GM18858 (cell line): ENCODE measurements at regions not wholly inside any gene's neighbourhood (a gene's known extent, or its start where the extent isn't known, plus 50 kb on each side); places are given as distances from the start of the nearest gene placed in this dataset.

Experiments used
- ATAC-seq: cut with Tn5 transposase; IDR thresholded peaks from one replicate; pipeline ENCODE4 v1.9.1; 2021; ENCODE audit not compliant: unreplicated experiment

DNA sequence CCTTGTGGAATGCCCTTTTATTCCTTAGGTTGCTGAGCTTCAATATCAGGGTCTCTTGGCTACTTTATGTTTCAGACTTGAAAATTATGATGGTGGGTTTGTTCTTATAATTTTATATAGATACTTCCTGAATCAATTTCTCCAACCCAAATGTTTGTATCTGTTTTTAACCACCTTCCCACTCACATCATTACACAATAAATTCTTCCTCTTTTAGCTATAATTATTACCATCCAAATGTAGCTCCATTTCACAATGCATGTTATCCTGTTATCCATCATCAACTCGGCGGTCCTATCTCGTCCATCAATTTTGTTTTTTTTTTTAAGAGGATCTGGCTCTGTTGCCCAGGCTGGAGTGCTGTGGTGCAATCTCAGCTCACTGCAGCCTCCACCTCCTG lies 357.6 kb upstream of the ZP4 start:
- no peak for ATAC-seq

DNA sequence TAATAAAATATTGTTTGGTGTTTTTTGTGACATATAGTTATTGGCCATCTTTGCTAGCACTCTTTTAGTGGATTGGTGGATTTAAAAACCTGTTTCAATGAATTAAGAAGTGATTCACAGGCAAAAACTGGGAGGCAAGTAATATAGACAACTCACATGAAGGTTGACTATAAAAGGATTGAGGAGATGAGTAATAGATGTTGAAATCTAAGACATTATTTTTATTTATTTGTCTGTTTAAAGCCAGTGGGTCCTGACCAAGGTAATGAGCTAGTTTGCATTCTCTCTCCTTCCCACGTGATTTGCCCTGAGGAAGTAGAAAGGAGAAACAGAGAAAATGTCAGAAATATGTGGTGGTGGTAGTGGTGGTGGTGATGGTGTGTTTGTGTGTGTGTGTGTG lies 351.5 kb upstream of the ZP4 start:
- no peak for ATAC-seq

DNA sequence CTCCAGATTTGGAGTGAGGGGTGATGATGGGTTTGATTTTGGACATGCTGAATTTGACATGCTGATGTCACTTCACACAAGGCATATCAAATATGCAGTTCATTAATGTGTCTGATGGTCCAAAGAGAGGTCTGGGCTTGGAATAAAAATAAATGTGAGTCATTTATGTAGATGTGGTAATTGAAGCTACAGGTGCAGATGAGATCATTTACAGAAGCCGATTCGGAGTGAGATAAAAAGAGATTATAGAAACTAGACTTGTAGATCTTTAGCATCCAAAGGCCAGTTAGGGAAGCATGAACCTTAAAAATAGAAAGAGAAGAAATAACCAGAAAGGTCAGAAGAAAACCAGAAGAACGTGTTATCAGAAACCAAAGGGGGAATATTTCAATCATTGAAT lies 350.9 kb upstream of the ZP4 start:
- ATAC-seq = no peak

DNA sequence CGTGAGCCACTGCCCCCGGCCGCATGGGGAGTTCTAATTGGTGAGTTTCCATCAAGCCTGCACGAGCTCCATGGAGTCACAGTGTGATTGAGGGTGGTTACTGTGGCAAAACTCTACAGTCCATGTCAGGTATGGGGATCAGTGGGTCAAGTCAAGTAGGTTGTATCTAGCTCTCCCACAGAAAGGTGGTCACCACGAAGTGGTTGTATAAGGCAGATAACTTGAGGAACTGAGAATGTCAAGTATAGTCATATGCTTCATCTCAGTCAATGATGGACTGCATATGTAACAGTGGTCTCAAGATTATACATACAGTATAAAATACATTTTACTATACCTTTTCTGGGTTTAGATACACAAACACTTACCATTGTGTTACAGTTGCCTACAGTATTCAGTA lies 348.6 kb upstream of the ZP4 start:
- no peak for ATAC-seq

DNA sequence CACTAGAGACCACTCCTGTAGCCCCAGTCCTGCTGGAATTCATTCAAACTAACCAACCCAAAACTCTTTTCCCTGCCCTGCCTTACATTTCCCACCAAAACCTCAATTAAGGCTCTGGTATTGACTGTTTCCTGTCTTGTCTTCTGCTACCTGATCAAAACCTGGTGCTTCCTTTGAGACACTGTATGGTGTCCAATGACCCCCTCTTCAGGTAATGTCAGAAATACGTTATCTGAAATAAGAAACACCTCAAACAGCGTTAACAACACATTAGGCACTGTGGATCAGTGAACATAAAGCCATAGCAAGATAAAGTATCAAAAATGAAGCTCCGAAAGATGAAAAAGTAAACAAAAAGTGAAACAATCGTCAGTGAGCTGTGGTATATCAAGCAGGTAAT lies 343.2 kb upstream of the ZP4 start:
- ATAC-seq = no peak

DNA sequence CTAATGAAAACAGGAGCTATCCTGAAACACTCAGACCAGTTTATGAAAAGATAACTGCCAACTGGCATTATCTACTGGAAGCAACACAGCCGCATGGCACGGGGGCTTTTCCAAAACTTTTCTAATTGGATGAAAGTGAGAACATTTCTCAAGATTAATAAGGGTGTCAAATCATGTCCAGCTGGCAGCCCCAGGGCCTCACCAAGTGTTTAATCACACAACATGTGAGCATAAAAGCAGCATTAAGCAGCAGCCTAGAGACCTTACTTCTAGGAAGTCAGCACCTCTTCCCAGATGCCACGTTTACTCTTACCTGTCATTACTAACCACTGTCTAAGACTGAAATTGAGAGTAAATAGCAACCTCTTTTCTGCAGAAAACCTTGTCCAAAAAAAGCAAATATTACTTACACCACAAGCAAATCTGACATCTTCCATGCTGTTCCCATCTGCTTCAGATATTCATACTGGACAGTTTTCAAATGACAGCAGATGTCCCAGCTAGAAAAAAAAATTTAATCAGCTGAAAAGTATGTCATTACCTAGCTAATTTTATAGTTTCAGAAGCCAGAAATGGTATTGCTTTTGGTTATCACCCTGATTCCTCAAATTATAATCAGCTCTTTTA lies 341.5 kb upstream of the ZP4 start:
- no peak for ATAC-seq

DNA sequence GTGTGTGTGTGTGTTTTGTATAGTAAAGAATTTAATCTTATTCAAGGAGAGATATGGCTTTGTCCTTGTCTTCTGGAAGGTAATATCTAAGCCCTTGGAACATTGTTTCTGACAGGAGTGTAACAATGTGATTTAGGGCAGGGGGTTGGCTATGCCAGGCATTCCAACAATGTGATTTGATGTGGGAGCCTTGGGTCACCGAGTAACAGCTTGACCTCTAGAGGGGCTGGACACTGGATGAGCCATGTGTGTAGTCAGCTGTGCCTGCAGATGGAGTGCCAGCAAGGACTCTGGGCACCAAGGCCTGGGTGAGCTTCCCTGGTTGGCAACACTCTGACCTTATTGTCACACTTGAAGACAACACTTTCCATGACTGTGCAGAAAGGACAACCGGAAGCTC lies 336.1 kb upstream of the ZP4 start:
- no peak for ATAC-seq

DNA sequence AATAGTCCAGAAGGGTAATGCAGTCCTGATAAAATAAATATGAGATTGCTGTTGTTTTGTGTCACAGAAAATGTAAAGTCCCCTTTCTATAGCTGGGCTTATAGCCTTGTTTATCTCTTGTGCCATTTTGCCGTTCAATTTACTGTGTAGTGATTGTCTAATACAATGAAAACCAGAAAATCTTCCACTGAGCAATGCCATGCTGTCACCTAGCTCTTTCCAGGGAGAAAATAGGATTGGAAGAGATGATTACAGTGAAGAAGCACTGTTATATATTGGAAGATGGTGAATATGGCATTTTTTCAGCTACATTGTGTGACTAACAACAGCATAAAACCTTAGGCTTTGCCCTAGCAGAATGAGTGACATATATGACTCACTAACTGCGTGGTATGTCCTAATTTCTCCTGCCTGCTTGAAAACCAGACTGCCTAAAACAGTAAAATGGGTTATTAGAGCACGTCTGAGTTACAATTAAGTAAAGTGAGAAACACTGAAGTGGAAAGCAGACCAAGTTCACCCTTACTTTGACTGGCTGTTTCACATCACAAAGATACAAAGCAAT lies 332.4 kb upstream of the ZP4 start:
- ATAC-seq = no peak

DNA sequence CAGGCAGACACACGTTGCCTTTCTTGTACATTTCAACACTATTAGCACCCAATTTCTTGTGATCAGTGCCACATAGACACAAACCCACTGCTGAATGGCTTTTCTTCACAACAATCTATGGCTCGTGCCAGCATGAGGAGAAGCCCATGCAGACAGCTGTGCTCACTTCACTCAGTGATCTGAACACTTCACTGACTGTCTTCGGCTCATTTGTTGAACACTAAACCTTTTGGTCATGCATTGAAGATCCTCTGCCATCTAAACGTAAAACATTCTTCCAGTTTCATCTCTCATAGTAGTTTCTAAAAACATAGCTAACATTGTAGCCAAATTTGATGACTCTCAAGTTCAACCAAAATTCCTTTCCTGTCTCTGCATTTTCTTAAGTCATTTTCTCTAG lies 331.0 kb upstream of the ZP4 start:
- ATAC-seq = no peak

DNA sequence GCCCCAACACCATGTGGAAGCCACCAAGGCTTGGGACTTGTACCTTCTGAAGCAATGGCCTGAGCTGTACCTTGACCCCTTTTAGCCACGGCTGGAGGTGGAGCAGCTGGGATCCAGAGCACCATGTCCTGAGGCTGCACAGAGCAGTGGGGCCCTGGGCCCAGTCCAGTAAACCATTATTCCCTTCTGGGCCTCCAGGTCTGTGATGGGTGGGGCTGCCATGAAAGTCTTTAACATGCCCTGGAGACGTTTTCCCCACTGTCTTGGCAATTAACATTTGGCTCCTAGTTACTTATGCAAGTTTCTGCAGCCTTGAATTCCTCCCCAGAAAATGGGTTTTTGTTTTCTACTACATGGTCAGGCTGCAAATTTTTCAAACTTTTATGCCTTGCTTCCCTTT lies 323.7 kb upstream of the ZP4 start:
- ATAC-seq = no peak

DNA sequence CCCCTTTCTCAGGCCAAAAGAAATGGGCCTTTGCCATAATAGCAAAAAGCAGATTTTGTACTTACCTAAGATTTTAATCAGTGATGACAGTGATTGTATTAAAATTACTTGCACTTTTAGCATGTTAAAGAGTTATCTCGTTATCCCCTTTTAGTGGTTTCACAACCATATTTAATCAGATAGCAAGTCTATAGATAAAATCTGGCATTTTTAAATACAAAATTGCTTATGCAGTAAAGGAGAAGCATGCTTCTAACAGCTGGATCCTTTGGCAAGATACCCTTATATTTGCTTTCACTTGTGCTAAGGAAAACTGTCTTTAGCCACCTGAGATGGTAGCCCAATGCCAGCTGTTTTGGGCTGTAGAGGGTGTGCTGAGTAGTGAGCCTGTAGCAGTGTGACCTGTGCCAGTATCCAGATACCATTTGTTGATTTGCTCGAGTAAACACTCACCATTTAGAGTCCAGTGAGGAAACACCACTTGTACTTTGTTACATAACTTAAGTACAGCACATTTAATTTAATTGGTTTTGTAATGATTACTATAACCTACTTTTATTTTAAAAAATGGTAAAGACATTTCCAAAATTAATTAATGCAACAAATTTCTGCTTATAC lies 314.4 kb upstream of the ZP4 start:
- ATAC-seq = no peak

DNA sequence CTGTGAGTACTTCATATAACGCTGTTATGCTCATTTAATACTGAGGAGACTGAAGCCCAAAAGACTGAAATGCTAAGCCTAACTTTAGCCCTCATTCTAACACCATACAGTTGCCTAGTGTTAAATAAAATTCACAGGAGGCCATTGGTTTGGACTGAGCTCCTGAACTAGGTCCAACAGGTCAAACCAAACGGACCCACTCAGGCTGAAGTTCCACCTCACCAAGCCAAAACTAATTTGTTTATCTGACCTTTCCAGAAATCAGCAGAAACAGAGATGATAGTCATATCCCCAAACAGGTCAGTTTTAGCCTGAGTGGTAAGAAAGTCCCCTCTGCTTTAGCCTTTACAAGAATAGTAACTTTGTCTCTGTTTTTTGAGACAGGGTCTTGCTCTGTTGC lies 311.3 kb upstream of the ZP4 start:
- no peak for ATAC-seq

DNA sequence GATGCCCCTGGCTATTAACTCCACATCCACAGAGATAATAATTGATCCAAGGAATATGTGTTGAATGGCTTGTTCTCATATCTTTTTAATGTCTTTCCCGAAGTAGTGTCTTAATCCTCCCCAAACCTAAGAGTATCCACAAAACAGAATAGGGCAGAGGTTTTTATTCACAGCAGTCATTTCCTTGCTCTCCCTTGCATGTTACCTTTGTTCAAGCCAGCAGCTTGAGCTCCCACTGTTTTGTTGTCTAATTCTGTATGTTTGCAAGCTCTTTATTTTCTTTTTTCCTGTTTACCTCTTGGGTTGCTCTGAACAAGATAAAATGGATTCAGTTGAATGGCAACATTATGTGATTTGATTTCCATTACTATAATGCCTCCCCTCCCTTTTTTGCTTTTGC lies 308.6 kb upstream of the ZP4 start:
- ATAC-seq = no peak

DNA sequence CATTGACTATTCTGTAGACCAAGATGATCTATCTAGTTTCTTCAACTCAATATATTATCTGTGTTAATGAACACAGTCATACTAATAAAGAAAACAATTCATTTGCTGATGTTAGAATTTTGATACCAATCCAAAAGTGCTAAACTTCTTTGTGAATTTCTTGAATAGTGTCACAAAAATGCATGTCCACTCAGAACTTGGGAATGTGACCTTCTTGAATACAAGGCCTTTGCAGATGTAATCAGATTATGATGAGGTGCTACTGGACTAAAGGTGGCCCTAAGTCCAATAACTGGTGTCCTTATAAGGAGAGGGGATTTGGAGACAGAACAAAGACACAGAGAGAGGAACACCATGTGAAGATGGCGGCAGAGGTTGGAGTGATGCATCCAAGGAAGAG lies 305.8 kb upstream of the ZP4 start:
- ATAC-seq = no peak

DNA sequence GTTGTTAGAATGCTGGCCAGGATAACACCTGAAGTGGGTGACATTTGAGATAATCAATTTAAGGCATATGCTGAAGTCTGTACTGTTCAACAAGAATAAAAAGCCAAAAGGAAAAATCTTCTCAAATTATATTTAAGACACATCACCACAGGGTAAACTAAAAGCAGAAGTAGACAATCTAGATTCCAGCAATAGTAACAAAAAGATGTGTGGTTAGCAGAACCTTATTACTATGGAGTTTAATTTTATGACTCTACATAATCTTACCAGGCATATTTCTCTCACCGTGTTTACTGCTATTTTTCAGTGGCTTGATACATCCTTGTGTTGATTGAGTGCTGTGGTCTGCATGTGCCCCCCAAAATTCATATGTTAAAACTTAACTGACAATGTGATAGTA lies 300.4 kb upstream of the ZP4 start:
- ATAC-seq = no peak

DNA sequence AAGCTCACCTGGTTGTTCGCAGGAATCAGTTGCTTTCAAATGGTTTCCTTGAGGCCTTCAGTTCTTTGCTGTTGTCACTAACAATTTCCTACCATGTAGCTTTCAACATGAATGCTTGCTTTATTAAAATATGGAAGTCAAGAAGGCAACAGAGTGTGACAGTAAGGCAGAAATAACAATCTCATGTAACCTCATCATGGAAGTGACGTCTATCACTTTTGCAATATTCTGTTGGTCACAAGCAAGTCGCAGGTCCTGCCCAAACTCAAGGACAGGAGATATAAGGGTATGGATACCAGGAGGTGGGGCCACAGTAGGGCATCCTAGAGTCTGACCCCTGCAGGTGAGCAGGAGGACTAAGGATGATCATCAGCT lies 296.8 kb upstream of the ZP4 start:
- ATAC-seq = no peak

DNA sequence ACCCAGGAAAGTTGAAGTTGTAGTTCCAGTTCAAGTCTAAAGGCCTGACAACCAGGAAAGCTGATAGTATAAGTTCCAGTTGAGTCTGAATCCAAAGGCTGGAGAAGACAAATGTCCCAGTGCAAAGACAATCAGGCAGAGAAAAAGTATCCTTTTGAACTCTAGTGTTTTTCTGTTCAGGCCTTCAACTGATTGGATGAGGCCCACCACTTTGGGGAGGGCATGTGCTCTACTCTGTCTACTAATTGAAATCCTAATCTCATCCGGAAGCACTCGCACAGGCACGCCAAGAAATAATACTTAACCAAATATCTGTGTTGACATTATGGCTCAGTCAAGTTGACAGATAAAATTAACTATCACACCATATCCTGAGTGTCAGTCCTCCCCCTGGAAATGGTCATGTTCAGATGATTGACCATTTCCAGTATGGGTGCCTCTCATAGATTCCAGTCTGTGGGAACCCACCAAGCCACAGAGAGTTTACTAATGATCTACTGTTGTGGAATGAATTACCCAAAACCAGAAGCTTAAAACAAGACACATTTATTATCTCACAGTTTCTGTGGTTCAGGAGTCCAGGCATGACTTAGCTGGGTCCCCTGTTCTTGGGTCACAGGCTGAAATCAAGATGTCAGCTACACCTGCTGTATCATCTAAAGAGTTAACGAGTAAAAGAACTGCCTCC lies 296.3 kb upstream of the ZP4 start:
- ATAC-seq = no peak

DNA sequence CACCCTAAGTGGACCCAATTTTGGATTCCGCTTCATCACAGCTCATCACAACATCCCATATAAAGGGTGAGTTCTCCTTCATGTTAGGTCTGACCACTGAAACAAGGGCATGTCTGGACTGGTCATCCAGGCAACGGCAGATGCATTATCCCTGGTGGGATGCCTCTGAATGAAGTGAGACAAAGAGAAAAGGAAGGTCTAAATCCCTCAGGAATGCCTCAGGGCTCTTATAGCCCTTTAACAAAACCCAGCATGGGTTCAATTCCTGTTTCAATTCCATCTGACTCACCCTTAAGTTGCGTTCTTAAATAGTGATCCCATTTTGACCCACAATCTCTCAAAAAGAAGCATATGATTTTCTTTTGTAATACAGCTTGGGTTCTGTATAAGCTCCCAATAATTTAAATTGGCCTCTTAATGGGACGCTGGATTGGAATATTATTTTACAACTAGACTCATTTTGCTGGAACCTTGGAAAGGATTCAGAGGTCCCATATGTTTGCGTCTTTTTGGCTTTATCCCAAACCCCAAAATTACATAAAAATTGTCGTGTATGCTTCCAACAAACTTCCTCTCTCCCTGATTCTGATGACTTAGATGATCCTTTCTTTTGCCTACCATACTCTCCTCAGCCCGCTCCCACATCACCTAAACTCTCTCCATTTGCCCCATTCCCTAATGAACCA lies 287.4 kb upstream of the ZP4 start:
- ATAC-seq = no peak

DNA sequence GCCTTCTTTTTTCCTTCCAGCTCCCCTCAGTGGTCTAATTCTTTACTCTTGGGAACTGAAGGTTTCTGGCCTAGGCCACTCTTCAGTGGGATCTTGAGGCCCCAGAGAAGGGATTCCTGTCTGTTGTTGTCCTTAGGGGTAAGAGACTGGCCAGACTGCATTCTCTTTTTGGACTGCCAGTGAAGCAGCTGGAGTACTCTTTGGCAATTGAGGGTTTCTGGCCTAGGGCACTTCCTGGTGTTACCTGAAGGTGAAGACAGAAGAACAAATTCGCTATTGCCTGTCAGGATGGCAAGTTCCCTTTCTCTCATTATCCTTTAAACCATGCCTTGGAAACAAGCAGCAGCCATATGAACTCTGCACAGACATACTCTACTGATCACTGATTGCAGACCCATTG lies 286.6 kb upstream of the ZP4 start:
- ATAC-seq = no peak

DNA sequence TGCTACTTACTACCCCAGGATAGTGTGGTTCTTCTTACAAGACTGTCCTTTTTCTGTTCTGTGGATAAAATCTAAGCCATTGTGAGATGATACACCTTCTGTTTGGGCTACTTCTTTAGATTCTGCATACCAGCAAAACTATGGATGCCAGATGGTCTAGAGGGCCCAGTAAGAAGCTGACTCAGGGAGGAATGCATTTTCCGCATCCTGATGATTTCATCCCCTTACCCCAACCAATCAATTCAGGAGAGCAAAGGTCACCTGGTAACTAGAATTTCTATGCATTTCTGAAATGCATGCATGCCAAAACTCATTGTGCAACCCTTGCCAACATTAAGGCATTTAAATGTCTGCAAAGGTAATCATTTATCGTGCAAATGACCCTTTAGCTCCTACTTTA lies 285.7 kb upstream of the ZP4 start:
- no peak for ATAC-seq

DNA sequence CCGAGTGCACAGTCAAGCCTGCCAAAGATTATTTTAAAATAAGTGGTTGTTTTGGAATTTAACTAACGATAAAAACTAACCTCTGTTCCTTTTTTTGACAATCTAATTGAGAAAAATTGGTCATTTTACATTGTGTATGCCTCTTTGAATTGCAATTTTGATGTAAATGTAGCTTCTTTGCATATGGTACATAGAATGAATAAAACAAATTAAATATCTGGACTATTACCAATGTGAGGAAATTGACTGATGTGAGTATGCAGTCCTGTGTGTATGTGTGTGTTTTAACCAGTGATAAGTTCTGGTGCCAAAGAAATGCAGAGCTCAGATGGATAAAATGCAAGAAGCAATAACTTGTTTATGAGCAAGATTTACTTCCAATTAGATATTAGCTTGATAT lies 281.3 kb upstream of the ZP4 start:
- no peak for ATAC-seq

DNA sequence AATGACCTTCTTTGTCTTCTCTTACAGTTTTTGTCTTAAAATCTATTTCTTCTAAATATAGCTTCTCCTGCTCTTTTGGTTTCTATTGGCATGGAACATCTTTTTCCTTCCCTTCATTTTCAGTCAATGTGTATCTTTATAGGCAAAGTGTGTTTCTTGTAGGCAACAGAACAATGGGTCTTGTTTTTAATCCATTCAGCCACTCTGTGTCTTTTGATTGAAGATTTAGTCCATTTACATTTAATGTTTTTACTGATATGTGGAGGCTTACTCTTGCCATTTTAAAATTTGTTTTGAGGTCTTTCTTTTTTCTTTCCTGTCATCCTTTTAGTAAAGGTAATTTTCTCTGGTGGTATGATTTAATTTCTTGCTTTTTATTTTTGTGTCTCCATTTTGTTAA lies 271.2 kb upstream of the ZP4 start:
- no peak for ATAC-seq
